GM13976 (cell line): ENCODE measurements at regions not wholly inside any gene's neighbourhood (a gene's known extent, or its start where the extent isn't known, plus 50 kb on each side); places are given as distances from the start of the nearest gene placed in this dataset.

Source experiments
- DNase-seq: peaks from one replicate; pipeline ENCODE4 v3.0.0; 2012; ENCODE audit warnings: low spot score
- in situ Hi-C: fragments of 300-500 bp; cut with MboI; formaldehyde crosslinking; loops from one replicate; pipeline ENCODE4 v1.12.0; 2022; ENCODE audit warnings: low sequenced_read_pairs, mixed read lengths, inconsistent platforms; ENCODE audit not compliant: unreplicated experiment
- TF ChIP-seq, protein P1 (sequence below): IDR thresholded peaks from 2 replicates; pipeline ENCODE4 v1.5.1; 2012; ENCODE audit warnings: borderline replicate concordance, mild to moderate bottlenecking; ENCODE audit not compliant: insufficient read depth; ENCODE audit errors: extremely low read depth, missing control alignments, control extremely low read depth

GRCh38 chr4:72901553-72901952 lies 168.0 kb downstream of the COX18 start:
- DNase-seq, result no peak
- in situ Hi-C loops, result no loop called here
- TF ChIP-seq, protein P1, sequence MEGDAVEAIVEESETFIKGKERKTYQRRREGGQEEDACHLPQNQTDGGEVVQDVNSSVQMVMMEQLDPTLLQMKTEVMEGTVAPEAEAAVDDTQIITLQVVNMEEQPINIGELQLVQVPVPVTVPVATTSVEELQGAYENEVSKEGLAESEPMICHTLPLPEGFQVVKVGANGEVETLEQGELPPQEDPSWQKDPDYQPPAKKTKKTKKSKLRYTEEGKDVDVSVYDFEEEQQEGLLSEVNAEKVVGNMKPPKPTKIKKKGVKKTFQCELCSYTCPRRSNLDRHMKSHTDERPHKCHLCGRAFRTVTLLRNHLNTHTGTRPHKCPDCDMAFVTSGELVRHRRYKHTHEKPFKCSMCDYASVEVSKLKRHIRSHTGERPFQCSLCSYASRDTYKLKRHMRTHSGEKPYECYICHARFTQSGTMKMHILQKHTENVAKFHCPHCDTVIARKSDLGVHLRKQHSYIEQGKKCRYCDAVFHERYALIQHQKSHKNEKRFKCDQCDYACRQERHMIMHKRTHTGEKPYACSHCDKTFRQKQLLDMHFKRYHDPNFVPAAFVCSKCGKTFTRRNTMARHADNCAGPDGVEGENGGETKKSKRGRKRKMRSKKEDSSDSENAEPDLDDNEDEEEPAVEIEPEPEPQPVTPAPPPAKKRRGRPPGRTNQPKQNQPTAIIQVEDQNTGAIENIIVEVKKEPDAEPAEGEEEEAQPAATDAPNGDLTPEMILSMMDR, result no peak

DNA sequence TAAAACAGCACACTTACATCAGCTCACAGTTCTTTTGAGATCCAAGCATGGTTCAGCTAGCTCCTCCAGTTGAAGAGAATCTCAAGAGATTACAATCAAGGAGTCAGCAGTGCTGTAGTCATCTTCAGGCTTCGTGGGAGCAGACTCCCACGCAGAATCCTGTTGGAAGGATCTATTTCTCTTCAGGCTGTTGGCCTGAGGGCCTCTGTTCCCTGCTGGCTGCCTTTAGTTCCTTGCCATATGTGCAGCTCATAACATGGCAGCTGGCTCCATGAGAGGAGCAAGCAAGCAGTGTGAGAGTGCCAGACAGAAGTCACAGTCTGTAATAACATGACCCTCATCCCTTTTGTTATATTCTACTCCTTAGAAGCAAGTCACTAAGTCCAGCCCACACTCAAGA lies 168.6 kb downstream of the COX18 start:
- DNase-seq, result no peak
- in situ Hi-C loops, result no loop called here
- TF ChIP-seq, protein P1, result no peak

DNA sequence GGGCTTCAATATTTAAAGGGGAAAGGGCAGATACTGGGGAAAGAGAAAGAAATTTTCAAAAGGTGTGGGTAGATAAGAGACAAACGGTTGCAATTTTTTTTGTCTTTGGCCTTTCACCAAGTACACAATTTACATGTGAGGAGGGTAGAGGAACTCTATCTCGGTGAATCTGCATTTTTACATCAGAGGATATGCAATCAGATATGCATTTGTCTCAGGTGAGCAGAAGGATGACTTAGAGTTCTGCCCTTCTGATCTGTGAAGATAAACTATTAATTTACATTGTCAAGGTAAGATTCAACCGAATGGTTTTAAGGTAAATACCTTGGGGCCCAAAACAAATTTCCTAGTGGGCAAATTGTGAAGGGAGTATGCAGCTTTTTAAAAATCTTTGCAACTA lies 169.9 kb downstream of the COX18 start:
- no peak for DNase-seq
- TF ChIP-seq, protein P1, result no peak
- in situ Hi-C loops, result no loop called here

GRCh38 chr4:72899214-72899613 lies 170.3 kb downstream of the COX18 start:
- TF ChIP-seq, protein P1, result no peak
- no peak for DNase-seq
- in situ Hi-C loops, result no loop called here

- in situ Hi-C loops, result no loop called here
- no peak for DNase-seq
- TF ChIP-seq, protein P1, result no peak
These were observed 173.0 kb downstream of the COX18 start for GRCh38 chr4:72896515-72896914.

- DNase-seq, result no peak
- in situ Hi-C loops, result no loop called here
- TF ChIP-seq, protein P1, result no peak
These were observed 174.1 kb downstream of the COX18 start for GRCh38 chr4:72895408-72895807.
